ENCODE measurements at regions not wholly inside any gene's neighbourhood (a gene's known extent, or its start where the extent isn't known, plus 50 kb on each side); places are given as distances from the start of the nearest gene placed in this dataset.

GRCh38 chr6:40074306-40075055 lies 140.2 kb upstream of the MOCS1 start:
- no peak for DNase-seq (ENCODE audit: low read depth)

- no peak for DNase-seq (ENCODE audit: low read depth)
Observed at GRCh38 chr6:40066372-40066771, 132.1 kb upstream of the MOCS1 start.

GRCh38 chr6:40056865-40057264 lies 122.6 kb upstream of the MOCS1 start:
- no peak for DNase-seq (ENCODE audit: low read depth)

- no peak for DNase-seq (ENCODE audit: low read depth)
Observed at GRCh38 chr6:40054602-40055001, 120.3 kb upstream of the MOCS1 start.

GRCh38 chr6:40054186-40054585 lies 119.9 kb upstream of the MOCS1 start:
- no peak for DNase-seq (ENCODE audit: low read depth)

GRCh38 chr6:40049128-40049527 lies 114.9 kb upstream of the MOCS1 start:
- DNase-seq (ENCODE audit: low read depth) = no peak

DNA sequence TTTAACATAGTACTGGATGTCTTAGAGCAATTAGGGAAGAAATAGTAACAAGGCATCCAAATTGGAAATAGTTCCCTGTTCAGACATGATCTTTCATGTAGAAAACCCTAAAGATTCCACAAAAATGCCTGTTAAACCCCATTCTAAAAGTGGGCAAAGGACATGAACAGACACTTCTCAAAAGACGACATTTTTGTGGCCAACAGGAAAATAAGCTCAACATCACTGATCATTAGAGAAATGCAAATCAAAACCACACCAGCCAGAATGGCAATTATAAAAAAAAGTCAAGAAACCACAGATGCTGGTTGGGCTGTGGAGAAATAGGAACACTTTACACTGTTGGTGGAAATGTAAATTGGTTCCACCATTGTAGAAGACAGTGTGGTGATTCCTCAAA lies 109.9 kb upstream of the MOCS1 start:
- no peak for DNase-seq (ENCODE audit: low read depth)

GRCh38 chr6:40042232-40042631 lies 108.0 kb upstream of the MOCS1 start:
- no peak for DNase-seq (ENCODE audit: low read depth)

- no peak for DNase-seq (ENCODE audit: low read depth)
Observed at GRCh38 chr6:40039042-40039441, 104.8 kb upstream of the MOCS1 start.

- no peak for DNase-seq (ENCODE audit: low read depth)
Observed at GRCh38 chr6:40038626-40039025, 104.4 kb upstream of the MOCS1 start.

DNA sequence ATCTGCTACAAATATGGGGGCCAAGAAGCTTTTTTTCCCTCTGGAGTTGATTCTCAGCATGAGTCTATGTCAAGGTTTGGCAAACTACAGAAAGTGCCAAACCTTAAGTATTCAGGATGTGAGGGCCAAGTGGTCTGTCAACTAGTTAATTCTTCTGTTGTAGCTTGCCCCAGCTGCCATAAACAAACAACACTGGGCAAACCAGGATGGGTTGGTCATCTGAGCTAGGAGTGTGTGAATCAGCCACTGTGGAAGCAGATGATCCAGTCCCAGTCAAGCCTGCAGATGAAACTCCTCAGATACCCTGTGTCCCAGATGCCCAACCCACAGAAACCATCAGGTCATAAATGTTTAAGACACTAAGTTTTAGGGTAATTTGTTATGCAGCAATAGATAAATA lies 103.0 kb upstream of the MOCS1 start:
- no peak for DNase-seq (ENCODE audit: low read depth)

GRCh38 chr6:40036186-40036585 lies 101.9 kb upstream of the MOCS1 start:
- DNase-seq (ENCODE audit: low read depth) = no peak

DNA sequence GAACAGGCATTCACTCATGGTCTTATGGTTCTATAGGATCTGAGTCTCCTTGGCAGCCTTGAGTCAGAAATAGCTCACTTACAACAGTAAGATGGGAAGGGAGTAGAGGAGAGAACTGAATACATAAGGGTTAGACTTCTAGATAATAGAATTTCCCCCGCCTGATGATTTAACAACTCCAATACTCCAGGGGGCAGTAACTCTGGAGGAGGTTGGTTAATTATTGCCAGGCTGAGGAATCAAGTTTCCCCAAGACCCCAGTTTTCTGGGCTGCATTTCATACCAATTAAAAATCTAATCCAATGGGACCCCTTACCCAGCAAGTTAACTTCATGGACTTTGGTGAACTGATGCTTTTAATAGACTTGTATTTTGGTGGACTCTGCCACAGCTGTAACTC lies 94.2 kb upstream of the MOCS1 start:
- DNase-seq (ENCODE audit: low read depth) = no peak

GRCh38 chr6:40022867-40023266 lies 88.6 kb upstream of the MOCS1 start:
- DNase-seq (ENCODE audit: low read depth) = no peak

- no peak for DNase-seq (ENCODE audit: low read depth)
Observed at GRCh38 chr6:40020166-40020565, 85.9 kb upstream of the MOCS1 start.

DNA sequence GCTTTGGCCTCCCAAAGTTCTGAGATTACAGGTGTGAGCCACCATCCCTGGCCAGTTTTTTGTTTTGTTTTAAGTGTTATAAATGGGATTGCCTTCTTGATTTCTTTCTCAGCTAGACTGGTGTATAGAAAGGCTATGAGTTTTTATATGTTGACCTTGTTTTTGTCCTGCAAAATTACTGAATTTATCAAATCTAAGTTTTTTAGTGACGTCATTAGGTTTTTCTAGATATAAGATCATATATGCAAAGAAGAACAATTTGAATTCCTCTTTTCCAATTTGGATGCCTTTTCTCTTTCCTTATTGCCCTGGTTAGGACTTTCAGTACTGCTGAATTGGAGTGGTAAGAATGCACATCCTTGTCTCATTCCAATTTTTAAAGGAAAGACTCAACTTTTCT lies 81.3 kb upstream of the MOCS1 start:
- no peak for DNase-seq (ENCODE audit: low read depth)

GRCh38 chr6:40011844-40012243 lies 77.6 kb upstream of the MOCS1 start:
- no peak for DNase-seq (ENCODE audit: low read depth)

DNA sequence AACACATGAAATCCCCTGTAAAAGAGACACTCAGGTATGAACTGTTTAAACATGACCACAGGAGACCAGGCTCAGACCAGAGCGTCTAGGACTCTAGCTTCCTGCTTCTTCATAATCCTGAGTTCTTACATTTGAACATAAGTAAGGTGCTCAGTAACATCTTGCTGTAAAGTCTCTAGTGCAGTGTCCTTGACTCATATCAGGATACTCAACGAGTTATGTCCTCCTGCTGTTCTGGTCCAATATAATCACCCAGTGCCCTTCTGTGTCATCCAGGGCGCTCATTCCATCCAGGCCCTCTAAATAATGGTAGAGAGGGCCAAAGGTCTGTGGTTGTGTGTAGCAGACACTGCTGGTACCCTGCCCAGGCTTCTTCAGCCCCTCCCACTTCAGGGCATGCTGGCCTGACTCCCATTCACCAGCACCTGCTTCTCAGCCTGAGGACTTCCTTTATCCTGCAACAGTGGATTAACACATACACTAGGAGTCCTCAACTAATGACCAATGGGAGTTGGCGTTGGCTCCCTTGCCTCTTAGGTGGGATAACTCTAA lies 66.8 kb upstream of the MOCS1 start:
- no peak for DNase-seq (ENCODE audit: low read depth)

- DNase-seq (ENCODE audit: low read depth) = no peak
Observed at GRCh38 chr6:39999006-39999867, 65.0 kb upstream of the MOCS1 start.

DNA sequence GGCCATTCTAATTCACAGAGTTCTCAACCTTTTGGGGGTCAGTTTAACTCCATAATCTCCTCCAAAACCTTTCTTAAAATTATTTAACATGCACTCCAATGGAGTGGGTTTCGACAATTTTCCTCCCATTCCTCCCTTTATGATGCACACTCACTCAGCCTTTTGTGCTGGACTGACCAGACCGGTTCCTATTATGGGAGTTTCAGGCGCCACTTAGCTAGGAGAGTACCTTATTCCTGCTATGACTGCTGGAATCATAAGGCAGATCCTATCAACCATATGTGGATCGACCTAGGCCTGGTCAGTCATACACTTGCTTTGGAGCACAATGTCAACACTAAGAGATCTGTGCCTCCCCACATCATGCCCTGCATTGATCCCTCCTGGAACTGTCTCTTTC lies 63.9 kb upstream of the MOCS1 start:
- no peak for DNase-seq (ENCODE audit: low read depth)

DNA sequence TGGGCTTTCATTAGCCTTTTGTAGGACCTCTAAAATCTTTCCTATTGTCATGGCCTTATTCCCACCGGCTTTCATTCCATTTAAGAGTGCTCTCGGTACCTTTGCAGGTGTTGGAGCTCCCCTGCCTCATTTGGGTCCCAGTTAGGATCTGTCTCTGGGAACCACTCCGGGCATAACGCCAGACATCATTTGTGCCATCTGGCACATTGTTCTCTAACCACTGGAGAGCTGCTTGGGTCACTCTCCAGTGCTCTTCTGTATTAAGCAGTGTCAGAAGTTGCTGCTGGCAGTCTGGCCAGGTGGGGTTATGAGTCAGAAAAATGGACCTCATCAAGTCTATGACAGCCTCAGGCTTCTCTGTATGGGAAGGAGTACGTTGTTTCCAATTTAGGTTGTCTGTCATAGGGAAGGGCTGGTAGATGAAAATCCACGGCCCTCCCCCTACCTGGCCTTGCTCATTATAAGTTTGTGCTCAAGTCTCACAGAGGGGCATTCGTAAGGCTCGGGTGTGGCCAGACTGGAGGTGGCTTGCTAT lies 62.9 kb upstream of the MOCS1 start:
- no peak for DNase-seq (ENCODE audit: low read depth)

DNA sequence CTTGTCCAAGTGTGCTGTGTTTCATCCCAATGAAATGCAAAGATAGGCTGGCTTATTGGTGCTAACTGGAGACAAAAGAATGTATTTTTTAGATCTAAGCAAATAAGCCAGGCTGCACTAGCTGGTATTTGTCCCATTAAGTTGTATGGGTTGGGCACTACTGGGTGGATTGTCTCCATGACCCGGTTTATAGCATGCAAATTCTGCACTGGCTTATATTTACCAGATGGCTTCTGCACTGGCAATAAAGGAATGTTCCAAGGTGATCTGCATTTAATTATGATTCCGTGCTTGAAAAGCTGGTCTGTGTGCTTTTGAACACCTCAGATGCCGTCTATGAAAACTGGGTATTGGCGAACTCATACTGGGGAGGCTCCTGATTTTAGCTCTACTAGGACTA lies 61.4 kb upstream of the MOCS1 start:
- no peak for DNase-seq (ENCODE audit: low read depth)
